HL-60 (cell line): ENCODE measurements at regions not wholly inside any gene's neighbourhood (a gene's known extent, or its start where the extent isn't known, plus 50 kb on each side); places are given as distances from the start of the nearest gene placed in this dataset.

Source experiments
- POLR2AphosphoS5 ChIP-seq: IDR thresholded peaks from 2 replicates; pipeline ENCODE4 v1.6.1; 2012; ENCODE audit warnings: low read depth
- TF ChIP-seq, protein P1 (sequence below): IDR thresholded peaks from one replicate; pipeline ENCODE4 v1.5.1; 2011; ENCODE audit warnings: low read length, control low read depth, inconsistent platforms; ENCODE audit not compliant: insufficient read depth
- TF ChIP-seq, protein P2 (sequence below): IDR thresholded peaks from 2 replicates; pipeline ENCODE4 v1.6.1; 2012; ENCODE audit warnings: low read depth; ENCODE audit not compliant: insufficient replicate concordance

DNA sequence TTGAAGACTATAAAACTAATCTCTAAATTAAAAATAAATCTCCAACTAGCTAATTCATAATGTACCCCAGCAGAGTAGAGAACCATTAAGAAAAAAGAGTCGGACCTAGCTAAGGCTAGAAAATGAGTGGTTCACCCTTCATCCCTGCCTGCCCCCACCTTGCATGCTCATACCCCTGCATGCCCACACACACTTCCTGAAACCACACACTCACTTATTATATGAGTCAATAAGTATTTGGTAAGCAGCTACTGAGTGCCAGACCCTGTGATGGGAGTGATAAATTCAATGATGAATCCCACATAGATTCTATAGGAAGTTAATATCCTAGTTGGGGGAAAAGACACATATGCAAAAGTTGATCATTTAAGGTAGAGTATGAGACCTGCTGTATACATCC is 152.9 kb upstream of the INHBA start:
- TF ChIP-seq, protein P1, sequence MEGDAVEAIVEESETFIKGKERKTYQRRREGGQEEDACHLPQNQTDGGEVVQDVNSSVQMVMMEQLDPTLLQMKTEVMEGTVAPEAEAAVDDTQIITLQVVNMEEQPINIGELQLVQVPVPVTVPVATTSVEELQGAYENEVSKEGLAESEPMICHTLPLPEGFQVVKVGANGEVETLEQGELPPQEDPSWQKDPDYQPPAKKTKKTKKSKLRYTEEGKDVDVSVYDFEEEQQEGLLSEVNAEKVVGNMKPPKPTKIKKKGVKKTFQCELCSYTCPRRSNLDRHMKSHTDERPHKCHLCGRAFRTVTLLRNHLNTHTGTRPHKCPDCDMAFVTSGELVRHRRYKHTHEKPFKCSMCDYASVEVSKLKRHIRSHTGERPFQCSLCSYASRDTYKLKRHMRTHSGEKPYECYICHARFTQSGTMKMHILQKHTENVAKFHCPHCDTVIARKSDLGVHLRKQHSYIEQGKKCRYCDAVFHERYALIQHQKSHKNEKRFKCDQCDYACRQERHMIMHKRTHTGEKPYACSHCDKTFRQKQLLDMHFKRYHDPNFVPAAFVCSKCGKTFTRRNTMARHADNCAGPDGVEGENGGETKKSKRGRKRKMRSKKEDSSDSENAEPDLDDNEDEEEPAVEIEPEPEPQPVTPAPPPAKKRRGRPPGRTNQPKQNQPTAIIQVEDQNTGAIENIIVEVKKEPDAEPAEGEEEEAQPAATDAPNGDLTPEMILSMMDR, result no peak
- TF ChIP-seq POLR2AphosphoS5, result no peak
- TF ChIP-seq, protein P2, sequence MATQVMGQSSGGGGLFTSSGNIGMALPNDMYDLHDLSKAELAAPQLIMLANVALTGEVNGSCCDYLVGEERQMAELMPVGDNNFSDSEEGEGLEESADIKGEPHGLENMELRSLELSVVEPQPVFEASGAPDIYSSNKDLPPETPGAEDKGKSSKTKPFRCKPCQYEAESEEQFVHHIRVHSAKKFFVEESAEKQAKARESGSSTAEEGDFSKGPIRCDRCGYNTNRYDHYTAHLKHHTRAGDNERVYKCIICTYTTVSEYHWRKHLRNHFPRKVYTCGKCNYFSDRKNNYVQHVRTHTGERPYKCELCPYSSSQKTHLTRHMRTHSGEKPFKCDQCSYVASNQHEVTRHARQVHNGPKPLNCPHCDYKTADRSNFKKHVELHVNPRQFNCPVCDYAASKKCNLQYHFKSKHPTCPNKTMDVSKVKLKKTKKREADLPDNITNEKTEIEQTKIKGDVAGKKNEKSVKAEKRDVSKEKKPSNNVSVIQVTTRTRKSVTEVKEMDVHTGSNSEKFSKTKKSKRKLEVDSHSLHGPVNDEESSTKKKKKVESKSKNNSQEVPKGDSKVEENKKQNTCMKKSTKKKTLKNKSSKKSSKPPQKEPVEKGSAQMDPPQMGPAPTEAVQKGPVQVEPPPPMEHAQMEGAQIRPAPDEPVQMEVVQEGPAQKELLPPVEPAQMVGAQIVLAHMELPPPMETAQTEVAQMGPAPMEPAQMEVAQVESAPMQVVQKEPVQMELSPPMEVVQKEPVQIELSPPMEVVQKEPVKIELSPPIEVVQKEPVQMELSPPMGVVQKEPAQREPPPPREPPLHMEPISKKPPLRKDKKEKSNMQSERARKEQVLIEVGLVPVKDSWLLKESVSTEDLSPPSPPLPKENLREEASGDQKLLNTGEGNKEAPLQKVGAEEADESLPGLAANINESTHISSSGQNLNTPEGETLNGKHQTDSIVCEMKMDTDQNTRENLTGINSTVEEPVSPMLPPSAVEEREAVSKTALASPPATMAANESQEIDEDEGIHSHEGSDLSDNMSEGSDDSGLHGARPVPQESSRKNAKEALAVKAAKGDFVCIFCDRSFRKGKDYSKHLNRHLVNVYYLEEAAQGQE, result no peak
